ENCODE measurements at regions not wholly inside any gene's neighbourhood (a gene's known extent, or its start where the extent isn't known, plus 50 kb on each side); places are given as distances from the start of the nearest gene placed in this dataset.

DNA sequence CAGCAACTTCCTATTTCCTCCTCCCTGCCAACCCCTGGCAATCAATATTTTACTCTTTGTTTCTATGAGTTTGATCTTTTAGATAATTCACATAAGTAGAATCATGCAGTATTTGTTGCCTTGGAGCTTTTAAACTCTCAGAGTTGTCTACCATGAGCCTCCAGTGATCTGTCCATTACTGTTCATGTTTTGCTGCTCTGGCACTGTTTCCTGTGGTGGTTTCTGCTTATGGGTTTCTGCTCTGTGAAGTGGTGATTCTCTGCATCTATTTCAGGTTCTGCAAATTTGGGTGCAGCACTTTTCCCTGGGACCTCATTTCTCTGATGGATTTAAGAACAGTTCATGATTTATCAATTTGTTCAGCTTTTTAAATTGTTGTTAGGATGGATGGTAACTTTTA, 908.1 kb upstream of the FANCL start:
- H3K4me3 Mint-ChIP-seq, result no peak overlapping the region
- H3K27me3 Mint-ChIP-seq, result no peaks in the 10 kb centered on the region
- H3K9me3 Mint-ChIP-seq, result no peaks in the 10 kb centered on the region
- no peaks in the 10 kb centered on the region for H3K36me3 Mint-ChIP-seq
- H3K27ac Mint-ChIP-seq, result no peak overlapping the region
- H3K4me1 Mint-ChIP-seq, result no peaks in the 10 kb centered on the region

- no peaks in the 10 kb centered on the region for H3K4me1 Mint-ChIP-seq
- H3K4me3 Mint-ChIP-seq, result no peak overlapping the region
- no peaks in the 10 kb centered on the region for H3K27me3 Mint-ChIP-seq
- no peak overlapping the region for H3K27ac Mint-ChIP-seq
- H3K36me3 Mint-ChIP-seq, result no peaks in the 10 kb centered on the region
- H3K9me3 Mint-ChIP-seq, result no peaks in the 10 kb centered on the region
Observed at GRCh38 chr2:59112258-59112657, 871.1 kb upstream of the FANCL start.

GRCh38 chr2:59096973-59097372, 855.8 kb upstream of the FANCL start:
- H3K4me1 Mint-ChIP-seq, result no peaks in the 10 kb centered on the region
- peaks cover 10% of the 10 kb centered on the region for H3K9me3 Mint-ChIP-seq
- no peak overlapping the region for H3K4me3 Mint-ChIP-seq
- no peaks in the 10 kb centered on the region for H3K36me3 Mint-ChIP-seq
- no peak overlapping the region for H3K27ac Mint-ChIP-seq
- H3K27me3 Mint-ChIP-seq, result peaks cover 3% of the 10 kb centered on the region

DNA sequence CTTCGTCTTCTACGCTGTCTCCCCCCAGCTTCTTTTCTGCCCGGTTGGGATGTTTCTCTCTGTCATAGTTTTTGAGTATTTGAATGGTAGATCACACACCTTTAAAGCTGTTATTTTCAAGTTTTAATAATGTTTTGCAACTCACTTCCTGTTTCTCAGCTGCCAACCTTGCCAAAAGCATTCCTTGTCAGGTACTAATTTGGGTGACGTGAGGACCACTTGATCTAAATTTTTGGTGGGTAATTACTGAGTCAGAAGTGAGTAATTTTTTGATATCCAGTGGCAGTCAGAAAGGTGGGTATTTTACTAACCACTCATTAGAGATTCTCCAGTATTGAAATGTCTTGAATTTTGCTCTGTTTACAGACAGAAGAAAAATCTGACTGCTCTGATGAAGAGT, 852.4 kb upstream of the FANCL start:
- Mint-ChIP-seq H3K36me3 (no peaks in the 10 kb centered on the region), H3K27me3 (peaks cover 3% of the 10 kb centered on the region), H3K27ac (no peak overlapping the region), H3K9me3 (no peaks in the 10 kb centered on the region), H3K4me1 (no peaks in the 10 kb centered on the region), H3K4me3 (no peak overlapping the region)

GRCh38 chr2:59084326-59084725, 843.2 kb upstream of the FANCL start:
- H3K4me3 Mint-ChIP-seq, result no peak overlapping the region
- H3K27ac Mint-ChIP-seq, result no peak overlapping the region
- no peaks in the 10 kb centered on the region for H3K36me3 Mint-ChIP-seq
- H3K9me3 Mint-ChIP-seq, result no peaks in the 10 kb centered on the region
- no peaks in the 10 kb centered on the region for H3K4me1 Mint-ChIP-seq
- H3K27me3 Mint-ChIP-seq, result no peaks in the 10 kb centered on the region

DNA sequence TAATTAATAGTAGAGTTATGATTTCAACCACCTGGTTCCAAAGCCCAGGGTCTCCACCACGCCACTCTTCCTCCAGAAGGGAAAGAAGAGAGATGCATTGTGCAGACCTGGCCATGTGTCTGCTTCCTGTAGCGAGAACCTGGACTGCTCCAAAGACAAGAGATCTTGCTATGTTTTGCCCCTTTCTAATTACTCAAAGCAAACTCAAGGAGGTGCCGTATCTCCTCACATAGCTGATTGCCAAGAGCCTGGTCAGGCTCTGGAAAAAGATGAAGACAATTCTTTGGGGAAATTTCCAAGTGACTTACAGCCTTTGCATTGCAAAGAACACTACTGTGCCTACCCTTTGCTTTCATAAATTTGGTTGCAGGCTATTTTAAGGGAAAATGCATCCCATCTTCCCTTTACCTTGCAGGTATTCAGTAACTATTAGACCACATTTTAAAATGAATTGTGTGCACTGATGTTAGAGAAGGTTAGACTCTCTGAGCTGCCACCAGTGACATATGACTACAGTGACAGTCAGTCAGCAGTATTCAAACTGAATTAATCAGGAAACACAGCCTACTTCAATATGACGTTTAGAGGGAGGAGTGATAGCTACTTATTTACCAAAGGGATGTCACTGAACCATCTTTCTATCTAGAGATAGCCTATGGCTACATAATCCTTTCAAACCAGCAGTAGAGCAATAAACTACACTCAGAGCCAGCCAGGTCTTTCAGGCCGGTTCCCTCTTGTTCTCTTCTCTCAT, 842.1 kb upstream of the FANCL start:
- Mint-ChIP-seq H3K4me3 (no peak overlapping the region), H3K27ac (no peak overlapping the region), H3K36me3 (no peaks in the 10 kb centered on the region), H3K9me3 (no peaks in the 10 kb centered on the region), H3K4me1 (no peaks in the 10 kb centered on the region), H3K27me3 (no peaks in the 10 kb centered on the region)

- Mint-ChIP-seq H3K4me1 (no peaks in the 10 kb centered on the region), H3K27me3 (no peaks in the 10 kb centered on the region), H3K9me3 (no peaks in the 10 kb centered on the region), H3K4me3 (no peak overlapping the region), H3K27ac (no peak overlapping the region), H3K36me3 (no peaks in the 10 kb centered on the region)
Observed at GRCh38 chr2:59082657-59083056, 841.5 kb upstream of the FANCL start.

DNA sequence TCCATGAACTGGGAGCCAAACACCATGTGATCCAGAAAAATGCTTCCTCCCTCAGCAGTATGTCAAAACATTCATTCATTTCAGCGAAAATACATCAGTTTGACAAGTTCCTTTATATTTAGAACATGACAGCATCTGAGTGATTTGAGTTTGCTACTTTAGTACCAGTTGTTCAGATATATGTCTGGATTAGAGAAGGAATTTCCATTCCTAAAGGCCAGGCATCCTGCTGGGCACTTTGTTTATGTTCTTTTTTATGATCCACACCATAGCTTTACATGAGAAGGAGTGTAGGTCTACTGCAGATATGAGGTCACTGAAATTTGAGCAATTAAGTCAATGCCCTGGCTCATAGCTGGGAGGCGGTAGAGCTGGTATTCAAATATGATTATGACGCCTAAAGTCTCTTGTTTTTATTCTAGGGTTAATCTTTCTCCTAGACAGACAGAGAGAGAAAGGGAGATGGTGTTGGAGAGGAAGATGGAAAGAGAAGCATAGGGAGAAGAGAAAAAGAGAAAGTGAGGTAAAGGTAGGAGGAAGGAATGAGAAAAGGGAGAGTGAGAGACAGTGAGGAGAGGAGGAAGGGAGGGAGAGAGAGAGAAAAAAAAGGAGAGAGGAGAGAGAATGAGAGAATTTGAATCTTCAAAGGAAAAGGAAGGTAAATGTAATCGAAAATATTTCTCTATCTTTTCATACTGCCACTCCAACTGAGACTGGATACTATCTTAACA, 839.5 kb upstream of the FANCL start:
- no peak overlapping the region for H3K4me3 Mint-ChIP-seq
- no peaks in the 10 kb centered on the region for H3K9me3 Mint-ChIP-seq
- H3K27me3 Mint-ChIP-seq, result no peaks in the 10 kb centered on the region
- H3K4me1 Mint-ChIP-seq, result no peaks in the 10 kb centered on the region
- no peaks in the 10 kb centered on the region for H3K36me3 Mint-ChIP-seq
- H3K27ac Mint-ChIP-seq, result no peak overlapping the region

GRCh38 chr2:59077981-59078531, 836.9 kb upstream of the FANCL start:
- H3K36me3 Mint-ChIP-seq, result no peaks in the 10 kb centered on the region
- no peaks in the 10 kb centered on the region for H3K27me3 Mint-ChIP-seq
- H3K4me3 Mint-ChIP-seq, result no peak overlapping the region
- H3K9me3 Mint-ChIP-seq, result no peaks in the 10 kb centered on the region
- no peak overlapping the region for H3K27ac Mint-ChIP-seq
- no peaks in the 10 kb centered on the region for H3K4me1 Mint-ChIP-seq

DNA sequence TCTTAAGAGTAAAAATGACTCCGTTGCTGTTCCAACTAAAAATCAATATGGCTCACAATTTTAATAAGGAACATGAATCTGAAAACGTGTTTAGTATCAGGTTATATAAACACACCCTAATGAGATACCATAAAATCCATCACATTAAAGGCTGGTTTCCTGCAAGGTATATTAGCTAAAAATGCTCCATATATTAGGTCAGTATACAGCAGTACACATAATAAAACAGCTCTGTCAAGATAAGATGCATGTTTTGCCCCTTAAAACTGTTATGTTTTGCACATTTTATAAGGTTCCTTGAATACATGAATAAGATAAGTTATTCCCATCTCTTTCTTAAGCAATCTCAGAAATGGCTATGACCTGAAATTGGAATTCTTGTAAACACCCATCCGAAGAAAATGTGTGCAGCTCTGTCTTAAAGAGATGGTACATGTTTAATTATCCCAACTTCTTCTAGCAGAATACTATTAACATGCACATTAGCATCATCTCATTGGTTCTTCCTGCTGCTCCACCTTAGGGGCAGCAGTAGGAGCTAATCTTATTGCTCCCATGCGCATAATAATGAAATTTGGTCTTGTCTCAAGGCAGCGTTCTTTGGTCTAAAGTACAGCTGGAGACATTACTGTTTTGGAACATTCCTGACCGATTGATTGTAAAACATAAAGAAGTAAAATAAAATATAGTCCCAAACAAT, 836.1 kb upstream of the FANCL start:
- H3K4me3 Mint-ChIP-seq, result no peak overlapping the region
- H3K27me3 Mint-ChIP-seq, result no peaks in the 10 kb centered on the region
- no peaks in the 10 kb centered on the region for H3K36me3 Mint-ChIP-seq
- H3K27ac Mint-ChIP-seq, result no peak overlapping the region
- H3K9me3 Mint-ChIP-seq, result no peaks in the 10 kb centered on the region
- H3K4me1 Mint-ChIP-seq, result no peaks in the 10 kb centered on the region

GRCh38 chr2:59076079-59076619, 835.0 kb upstream of the FANCL start:
- Mint-ChIP-seq H3K36me3 (no peaks in the 10 kb centered on the region), H3K4me1 (no peaks in the 10 kb centered on the region), H3K27me3 (no peaks in the 10 kb centered on the region), H3K27ac (no peak overlapping the region), H3K4me3 (no peak overlapping the region), H3K9me3 (peaks cover 5% of the 10 kb centered on the region)

DNA sequence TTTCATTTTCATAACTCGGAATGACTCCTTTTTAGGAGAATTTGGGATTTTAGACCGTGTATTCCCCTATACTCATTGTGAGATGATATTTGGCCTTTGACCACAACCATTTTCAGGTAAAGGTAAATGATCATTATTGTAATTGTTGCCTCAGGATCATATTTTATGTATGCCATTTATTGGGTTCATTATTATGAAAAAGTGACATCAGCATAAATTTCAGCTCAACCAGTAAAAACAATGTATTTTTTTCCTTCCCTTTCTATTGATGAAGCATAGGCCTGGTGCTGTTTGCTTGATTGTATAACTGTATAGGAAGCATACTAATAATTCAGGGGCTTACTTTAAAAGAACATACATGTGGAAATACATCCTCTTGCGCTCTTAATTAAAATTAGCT, 832.9 kb upstream of the FANCL start:
- Mint-ChIP-seq H3K36me3 (no peaks in the 10 kb centered on the region), H3K9me3 (peaks cover 8% of the 10 kb centered on the region), H3K27ac (no peak overlapping the region), H3K27me3 (no peaks in the 10 kb centered on the region), H3K4me3 (no peak overlapping the region), H3K4me1 (no peaks in the 10 kb centered on the region)

DNA sequence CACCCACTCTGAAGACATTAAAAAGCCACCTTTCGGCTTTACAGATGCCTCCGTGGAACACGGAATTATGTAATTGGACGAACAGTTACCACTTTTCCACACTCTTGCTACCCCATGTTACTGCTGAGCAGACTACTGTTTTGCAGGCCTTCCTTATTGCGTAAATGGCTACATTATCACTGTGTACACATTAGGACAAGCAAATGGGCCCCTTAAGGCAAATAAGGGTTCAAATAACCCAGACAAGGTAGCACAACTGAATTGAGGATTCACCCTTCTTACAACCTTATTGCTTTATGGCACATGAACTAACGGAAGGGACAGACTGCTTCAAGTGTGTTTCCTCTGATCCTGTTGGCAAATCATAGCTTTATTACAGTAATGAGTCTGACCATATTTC, 832.2 kb upstream of the FANCL start:
- Mint-ChIP-seq H3K4me1 (no peaks in the 10 kb centered on the region), H3K4me3 (no peak overlapping the region), H3K36me3 (no peaks in the 10 kb centered on the region), H3K9me3 (peaks cover 8% of the 10 kb centered on the region), H3K27me3 (no peaks in the 10 kb centered on the region), H3K27ac (no peak overlapping the region)

GRCh38 chr2:59068255-59068654, 827.1 kb upstream of the FANCL start:
- H3K4me3 Mint-ChIP-seq, result no peak overlapping the region
- no peaks in the 10 kb centered on the region for H3K36me3 Mint-ChIP-seq
- H3K4me1 Mint-ChIP-seq, result no peaks in the 10 kb centered on the region
- H3K27me3 Mint-ChIP-seq, result no peaks in the 10 kb centered on the region
- no peak overlapping the region for H3K27ac Mint-ChIP-seq
- peaks cover 8% of the 10 kb centered on the region for H3K9me3 Mint-ChIP-seq

DNA sequence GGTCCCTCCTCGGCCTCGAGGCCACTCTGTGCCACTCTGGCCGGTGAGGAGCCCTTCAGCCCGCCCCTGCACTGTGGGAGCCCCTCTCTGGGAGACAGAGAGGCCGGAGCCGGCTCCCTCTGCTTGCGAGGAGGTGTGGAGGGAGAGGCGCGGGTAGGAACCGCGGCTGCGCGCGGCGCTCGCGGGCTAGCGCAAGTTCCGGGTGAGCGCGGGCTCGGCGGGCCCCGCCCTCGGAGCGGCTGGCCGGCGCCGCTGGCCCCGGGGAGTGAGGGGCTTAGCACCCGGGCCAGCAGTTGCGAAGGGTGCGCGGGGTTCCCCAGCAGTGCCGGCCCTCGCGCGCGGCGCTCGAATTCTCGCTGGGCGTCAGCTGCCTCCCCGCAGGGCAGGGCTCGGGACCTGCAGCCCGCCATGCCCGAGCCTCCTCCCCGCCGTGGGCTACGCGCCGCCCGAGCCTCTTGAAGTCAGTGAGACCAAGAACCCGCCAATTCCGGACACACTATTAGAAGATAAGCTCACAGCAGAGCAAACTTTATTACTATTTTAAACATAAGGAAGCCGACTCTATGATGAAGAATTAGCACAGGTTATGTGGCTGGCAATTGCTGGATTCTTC, 825.8 kb upstream of the FANCL start:
- Mint-ChIP-seq H3K36me3 (no peaks in the 10 kb centered on the region), H3K4me1 (no peaks in the 10 kb centered on the region), H3K27me3 (no peaks in the 10 kb centered on the region), H3K27ac (no peak overlapping the region), H3K9me3 (peaks cover 8% of the 10 kb centered on the region), H3K4me3 (no peak overlapping the region)
